ENCODE measurements at regions not wholly inside any gene's neighbourhood (a gene's known extent, or its start where the extent isn't known, plus 50 kb on each side); places are given as distances from the start of the nearest gene placed in this dataset.
A peak's percentile ranks its signal among the peaks of the same experiment; 100 is the strongest.

- no peak for FAIRE-seq
- no peak for DNase-seq (ENCODE audit: low spot score in 2 of 2)
Observed at GRCh38 chr4:104940927-104941326, 205.7 kb upstream of the TET2 start.

GRCh38 chr4:104941661-104942062, 205.0 kb upstream of the TET2 start:
- FAIRE-seq (no peak), DNase-seq (ENCODE audit: low spot score in 2 of 2) (no peak)

GRCh38 chr4:104942990-104943743, 203.5 kb upstream of the TET2 start:
- DNase-seq (ENCODE audit: low spot score in 2 of 2) (no peak), FAIRE-seq (no peak)

- FAIRE-seq, result no peak
Observed at GRCh38 chr4:104944596-104944995, 202.1 kb upstream of the TET2 start.

GRCh38 chr4:104964410-104965175, 182.1 kb upstream of the TET2 start:
- FAIRE-seq (no peak), DNase-seq (ENCODE audit: low spot score in 2 of 2) (no peak)

More at GRCh38 chr4:104944596-104944995, 202.1 kb upstream of the TET2 start:
- no peak for DNase-seq (ENCODE audit: low spot score in 2 of 2)

- no peak for DNase-seq (ENCODE audit: low spot score in 2 of 2)
- FAIRE-seq, result no peak
Observed at GRCh38 chr4:104966349-104967033, 180.2 kb upstream of the TET2 start.

- DNase-seq (ENCODE audit: low spot score in 2 of 2) (no peak), FAIRE-seq (no peak)
Observed at GRCh38 chr4:104967034-104967401, 179.7 kb upstream of the TET2 start.

- no peak for DNase-seq (ENCODE audit: low spot score in 2 of 2)
- FAIRE-seq, result peak; percentile 75
Observed at GRCh38 chr4:104969394-104970082, 177.1 kb upstream of the TET2 start.

- DNase-seq (ENCODE audit: low spot score in 2 of 2) (no peak), FAIRE-seq (no peak)
Observed at GRCh38 chr4:104971462-104971861, 175.2 kb upstream of the TET2 start.

- FAIRE-seq (no peak), DNase-seq (ENCODE audit: low spot score in 2 of 2) (no peak)
Observed at GRCh38 chr4:104973708-104974107, 173.0 kb upstream of the TET2 start.

GRCh38 chr4:104975617-104976016, 171.1 kb upstream of the TET2 start:
- no peak for FAIRE-seq
- no peak for DNase-seq (ENCODE audit: low spot score in 2 of 2)

- no peak for DNase-seq (ENCODE audit: low spot score in 2 of 2)
- FAIRE-seq, result no peak
Observed at GRCh38 chr4:104976262-104976661, 170.4 kb upstream of the TET2 start.

GRCh38 chr4:104979083-104979760, 167.5 kb upstream of the TET2 start:
- FAIRE-seq (no peak), DNase-seq (ENCODE audit: low spot score in 2 of 2) (no peak)

GRCh38 chr4:104983615-104984179, 163.0 kb upstream of the TET2 start:
- DNase-seq (ENCODE audit: low spot score in 2 of 2), result no peak
- no peak for FAIRE-seq

- no peak for FAIRE-seq
Observed at GRCh38 chr4:104986306-104986705, 160.4 kb upstream of the TET2 start.

GRCh38 chr4:104989371-104989770, 157.3 kb upstream of the TET2 start:
- FAIRE-seq, result no peak
- DNase-seq (ENCODE audit: low spot score in 2 of 2), result no peak

More at GRCh38 chr4:104986306-104986705, 160.4 kb upstream of the TET2 start:
- DNase-seq (ENCODE audit: low spot score in 2 of 2), result no peak

- DNase-seq (ENCODE audit: low spot score in 2 of 2) (no peak), FAIRE-seq (no peak)
Observed at GRCh38 chr4:105002278-105002677, 144.4 kb upstream of the TET2 start.

GRCh38 chr4:105014234-105014633, 132.4 kb upstream of the TET2 start:
- DNase-seq (ENCODE audit: low spot score in 2 of 2) (no peak), FAIRE-seq (no peak)

- DNase-seq (ENCODE audit: low spot score in 2 of 2) (no peak), FAIRE-seq (no peak)
Observed at GRCh38 chr4:105014635-105015034, 132.0 kb upstream of the TET2 start.

- no peak for DNase-seq (ENCODE audit: low spot score in 2 of 2)
- FAIRE-seq, result no peak
Observed at GRCh38 chr4:105015750-105016149, 130.9 kb upstream of the TET2 start.

Measured in frontal cortex (tissue), 3 donors.